ENCODE measurements at regions not wholly inside any gene's neighbourhood (a gene's known extent, or its start where the extent isn't known, plus 50 kb on each side); places are given as distances from the start of the nearest gene placed in this dataset.
A peak's percentile ranks its signal among the peaks of the same experiment; 100 is the strongest.

DNA sequence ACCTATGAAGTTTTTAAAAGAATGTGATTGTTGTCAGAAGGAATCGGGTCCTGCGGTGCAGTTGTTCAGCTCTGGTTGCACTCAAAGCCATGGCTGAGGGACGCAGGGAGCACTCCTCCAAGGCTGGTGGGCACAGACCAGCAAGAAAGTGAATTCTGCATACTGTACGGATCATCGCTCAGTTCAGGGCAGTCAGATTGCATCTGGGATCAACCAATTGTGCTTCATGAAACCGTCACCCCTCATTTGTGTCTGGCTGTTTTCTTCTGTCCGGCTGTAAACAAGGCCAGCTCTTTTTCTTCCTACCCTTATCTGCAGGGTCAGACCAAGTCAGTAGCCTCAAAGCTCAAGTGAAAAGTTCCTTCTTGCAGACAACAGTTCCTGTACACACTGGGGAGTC lies 478.3 kb downstream of the TFAP2A start:
- Histone ChIP-seq H3K9me3 (ENCODE audit: insufficient read depth, low read depth, low read length) (no peaks in the 10 kb centered on the region), H2BK120ac (ENCODE audit: insufficient read depth, low read length, poor library complexity) (no peak overlapping the region), H2AFZ (ENCODE audit: insufficient read depth, low read length, poor library complexity) (no peak overlapping the region)

DNA sequence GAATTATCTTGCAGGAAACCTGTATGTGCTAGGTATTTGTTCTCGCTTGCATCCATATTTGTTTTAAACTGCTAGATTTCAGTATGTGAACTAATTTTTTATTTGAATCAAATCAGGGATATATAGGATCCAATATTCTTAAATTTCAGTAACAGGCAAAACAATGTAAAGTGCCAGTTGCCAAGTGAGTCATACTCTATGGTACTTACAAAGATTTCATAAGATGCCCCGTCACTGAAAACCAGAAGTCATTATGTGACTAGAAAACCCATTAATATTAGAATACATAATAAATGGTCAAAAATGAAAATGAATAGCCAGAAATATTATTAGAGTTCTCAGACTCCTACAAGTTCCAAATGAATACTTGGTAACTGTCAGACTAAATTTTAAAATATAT lies 481.2 kb downstream of the TFAP2A start:
- Histone ChIP-seq H3K4me3 (ENCODE audit: low read depth, low read length) (no peak overlapping the region), H3K4ac (ENCODE audit: low read depth, low read length) (no peak overlapping the region), H3K18ac (ENCODE audit: low read length) (no peak overlapping the region), H3K79me2 (ENCODE audit: control insufficient read depth, insufficient read depth, low read length, poor library complexity) (no peaks in the 10 kb centered on the region), H3K23ac (ENCODE audit: low read length) (no peak overlapping the region), H2BK120ac (ENCODE audit: insufficient read depth, low read length, poor library complexity) (no peak overlapping the region), H2AFZ (ENCODE audit: insufficient read depth, low read length, poor library complexity) (no peak overlapping the region), H4K8ac (ENCODE audit: low read depth, low read length) (no peak overlapping the region), H3K4me2 (ENCODE audit: low read length) (no peak overlapping the region), H4K12ac (ENCODE audit: low read depth, low read length) (no peak overlapping the region), H3K27ac (ENCODE audit: low read depth, low read length) (no peak overlapping the region), H3K9me3 (ENCODE audit: insufficient read depth, low read depth, low read length) (no peaks in the 10 kb centered on the region), H3K27me3 (ENCODE audit: insufficient read depth, low read length) (no peaks in the 10 kb centered on the region), H3K79me1 (ENCODE audit: low read length) (no peaks in the 10 kb centered on the region), H2BK5ac (ENCODE audit: low read depth, low read length, poor library complexity) (no peak overlapping the region), H2AK5ac (ENCODE audit: low read length) (no peak overlapping the region), H3K14ac (ENCODE audit: low read length) (no peak overlapping the region), H4K91ac (ENCODE audit: low read depth, low read length) (no peak overlapping the region), H2BK12ac (ENCODE audit: low read length) (no peak overlapping the region), H3K4me1 (ENCODE audit: control insufficient read depth in 1 of 2, insufficient read depth in 2 of 2, low read length in 2 of 2) (no peaks in the 10 kb centered on the region), H3K36me3 (ENCODE audit: control insufficient read depth in 1 of 2, insufficient read depth in 2 of 2, low read length in 2 of 2) (no peaks in the 10 kb centered on the region), H3K9ac (ENCODE audit: low read length) (no peak overlapping the region)
- no CpG with 5 or more reads among the region's 2 CpGs for WGBS (ENCODE audit: extremely low coverage, insufficient coverage, insufficient read length)
- DNase-seq, result peak in 1 of 2 donors; percentile 13

More for the DNA sequence above, 478.3 kb downstream of the TFAP2A start:
- Histone ChIP-seq H4K91ac (ENCODE audit: low read depth, low read length) (no peak overlapping the region), H2AK5ac (ENCODE audit: low read length) (no peak overlapping the region), H3K36me3 (ENCODE audit: control insufficient read depth in 1 of 2, insufficient read depth in 2 of 2, low read length in 2 of 2) (no peaks in the 10 kb centered on the region), H4K8ac (ENCODE audit: low read depth, low read length) (no peak overlapping the region), H2BK5ac (ENCODE audit: low read depth, low read length, poor library complexity) (no peak overlapping the region), H4K12ac (ENCODE audit: low read depth, low read length) (no peak overlapping the region), H3K79me1 (ENCODE audit: low read length) (no peaks in the 10 kb centered on the region), H3K79me2 (ENCODE audit: control insufficient read depth, insufficient read depth, low read length, poor library complexity) (no peaks in the 10 kb centered on the region), H3K4me3 (ENCODE audit: low read depth, low read length) (no peak overlapping the region), H3K4ac (ENCODE audit: low read depth, low read length) (no peak overlapping the region), H3K27ac (ENCODE audit: low read depth, low read length) (no peak overlapping the region), H2BK12ac (ENCODE audit: low read length) (no peak overlapping the region), H3K14ac (ENCODE audit: low read length) (no peak overlapping the region), H3K18ac (ENCODE audit: low read length) (no peak overlapping the region), H3K23ac (ENCODE audit: low read length) (no peak overlapping the region), H3K4me1 (ENCODE audit: control insufficient read depth in 1 of 2, insufficient read depth in 2 of 2, low read length in 2 of 2) (no peaks in the 10 kb centered on the region), H3K27me3 (ENCODE audit: insufficient read depth, low read length) (no peaks in the 10 kb centered on the region), H3K9ac (ENCODE audit: low read length) (no peak overlapping the region), H3K4me2 (ENCODE audit: low read length) (no peak overlapping the region)
- WGBS (ENCODE audit: extremely low coverage, insufficient coverage, insufficient read length), result no CpG with 5 or more reads among the region's 7 CpGs
- DNase-seq, result no peak

DNA sequence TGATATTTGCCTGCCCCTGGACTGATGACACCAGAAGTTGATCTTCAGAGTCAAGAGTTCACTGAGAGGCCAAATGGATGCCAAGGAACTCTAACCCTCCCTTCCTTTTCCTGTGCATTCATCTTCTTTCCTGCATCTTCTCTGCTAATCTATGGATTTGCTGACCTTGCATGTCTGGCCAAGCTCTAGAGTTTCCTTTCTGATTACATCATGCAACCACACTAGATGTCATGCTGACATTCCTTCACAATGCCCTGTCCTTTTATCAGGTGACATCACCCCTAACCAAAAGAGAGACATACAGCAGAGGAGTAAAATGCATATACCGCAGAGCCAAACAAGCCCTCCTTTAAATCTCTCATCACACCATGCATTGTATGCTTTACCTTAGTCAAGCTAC lies 487.6 kb downstream of the TFAP2A start:
- Histone ChIP-seq H3K9me3 (ENCODE audit: insufficient read depth, low read depth, low read length) (no peaks in the 10 kb centered on the region), H3K4ac (ENCODE audit: low read depth, low read length) (no peak overlapping the region), H2AFZ (ENCODE audit: insufficient read depth, low read length, poor library complexity) (no peak overlapping the region), H2BK12ac (ENCODE audit: low read length) (no peak overlapping the region), H3K79me2 (ENCODE audit: control insufficient read depth, insufficient read depth, low read length, poor library complexity) (no peaks in the 10 kb centered on the region), H3K4me3 (ENCODE audit: low read depth, low read length) (no peak overlapping the region), H4K12ac (ENCODE audit: low read depth, low read length) (no peak overlapping the region), H3K18ac (ENCODE audit: low read length) (no peak overlapping the region), H3K4me2 (ENCODE audit: low read length) (no peak overlapping the region), H3K9ac (ENCODE audit: low read length) (no peak overlapping the region), H3K79me1 (ENCODE audit: low read length) (no peaks in the 10 kb centered on the region), H3K23ac (ENCODE audit: low read length) (no peak overlapping the region), H2BK5ac (ENCODE audit: low read depth, low read length, poor library complexity) (no peak overlapping the region), H2BK120ac (ENCODE audit: insufficient read depth, low read length, poor library complexity) (no peak overlapping the region), H3K4me1 (ENCODE audit: control insufficient read depth in 1 of 2, insufficient read depth in 2 of 2, low read length in 2 of 2) (peaks cover 2 to 3% of the 10 kb centered on the region in 2 experiments), H3K36me3 (ENCODE audit: control insufficient read depth in 1 of 2, insufficient read depth in 2 of 2, low read length in 2 of 2) (no peaks in the 10 kb centered on the region), H4K91ac (ENCODE audit: low read depth, low read length) (no peak overlapping the region), H4K8ac (ENCODE audit: low read depth, low read length) (no peak overlapping the region), H2AK5ac (ENCODE audit: low read length) (no peak overlapping the region), H3K14ac (ENCODE audit: low read length) (no peak overlapping the region), H3K27ac (ENCODE audit: low read depth, low read length) (no peak overlapping the region), H3K27me3 (ENCODE audit: insufficient read depth, low read length) (no peaks in the 10 kb centered on the region)
- WGBS (ENCODE audit: extremely low coverage, insufficient coverage, insufficient read length), result no CpG with 5 or more reads among the region's 1 CpG
- DNase-seq, result peak in 1 of 2 donors; percentile 23

DNA sequence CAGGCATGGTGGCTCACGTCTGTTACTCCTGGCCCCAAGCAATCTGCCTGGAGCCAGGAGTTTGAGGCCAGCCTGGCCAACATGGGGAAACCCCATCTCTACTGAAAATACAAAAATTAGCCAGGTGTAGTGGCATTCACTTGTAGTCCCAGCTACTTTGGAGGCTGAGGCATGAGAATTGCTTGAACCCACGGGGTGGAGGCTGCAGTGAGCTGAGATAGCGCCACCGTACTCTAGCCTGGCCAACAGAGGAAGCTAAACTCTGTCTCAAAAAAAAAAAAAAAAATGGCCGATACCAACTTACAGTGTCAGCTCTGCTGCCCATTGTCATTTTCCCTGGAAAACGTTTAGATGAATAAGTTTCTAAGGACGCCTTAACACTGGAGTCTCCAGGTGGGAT lies 489.9 kb downstream of the TFAP2A start:
- Histone ChIP-seq H2BK12ac (ENCODE audit: low read length) (no peak overlapping the region), H3K4me2 (ENCODE audit: low read length) (no peak overlapping the region), H4K91ac (ENCODE audit: low read depth, low read length) (no peak overlapping the region), H2BK5ac (ENCODE audit: low read depth, low read length, poor library complexity) (no peak overlapping the region), H4K12ac (ENCODE audit: low read depth, low read length) (no peak overlapping the region), H3K18ac (ENCODE audit: low read length) (no peak overlapping the region), H2AFZ (ENCODE audit: insufficient read depth, low read length, poor library complexity) (no peak overlapping the region), H3K4ac (ENCODE audit: low read depth, low read length) (no peak overlapping the region), H3K79me1 (ENCODE audit: low read length) (no peaks in the 10 kb centered on the region), H3K9me3 (ENCODE audit: insufficient read depth, low read depth, low read length) (no peaks in the 10 kb centered on the region), H3K4me1 (ENCODE audit: control insufficient read depth in 1 of 2, insufficient read depth in 2 of 2, low read length in 2 of 2) (peaks cover 2 to 3% of the 10 kb centered on the region in 2 experiments), H3K9ac (ENCODE audit: low read length) (no peak overlapping the region), H3K79me2 (ENCODE audit: control insufficient read depth, insufficient read depth, low read length, poor library complexity) (no peaks in the 10 kb centered on the region), H3K36me3 (ENCODE audit: control insufficient read depth in 1 of 2, insufficient read depth in 2 of 2, low read length in 2 of 2) (no peaks in the 10 kb centered on the region), H2AK5ac (ENCODE audit: low read length) (no peak overlapping the region), H4K8ac (ENCODE audit: low read depth, low read length) (no peak overlapping the region), H3K27ac (ENCODE audit: low read depth, low read length) (no peak overlapping the region), H3K4me3 (ENCODE audit: low read depth, low read length) (no peak overlapping the region), H3K23ac (ENCODE audit: low read length) (no peak overlapping the region), H2BK120ac (ENCODE audit: insufficient read depth, low read length, poor library complexity) (no peak overlapping the region), H3K14ac (ENCODE audit: low read length) (no peak overlapping the region), H3K27me3 (ENCODE audit: insufficient read depth, low read length) (no peaks in the 10 kb centered on the region)
- no CpG with 5 or more reads among the region's 7 CpGs for WGBS (ENCODE audit: extremely low coverage, insufficient coverage, insufficient read length)
- no peak for DNase-seq
